ENCODE measurements at regions not wholly inside any gene's neighbourhood (a gene's known extent, or its start where the extent isn't known, plus 50 kb on each side); places are given as distances from the start of the nearest gene placed in this dataset.

DNA sequence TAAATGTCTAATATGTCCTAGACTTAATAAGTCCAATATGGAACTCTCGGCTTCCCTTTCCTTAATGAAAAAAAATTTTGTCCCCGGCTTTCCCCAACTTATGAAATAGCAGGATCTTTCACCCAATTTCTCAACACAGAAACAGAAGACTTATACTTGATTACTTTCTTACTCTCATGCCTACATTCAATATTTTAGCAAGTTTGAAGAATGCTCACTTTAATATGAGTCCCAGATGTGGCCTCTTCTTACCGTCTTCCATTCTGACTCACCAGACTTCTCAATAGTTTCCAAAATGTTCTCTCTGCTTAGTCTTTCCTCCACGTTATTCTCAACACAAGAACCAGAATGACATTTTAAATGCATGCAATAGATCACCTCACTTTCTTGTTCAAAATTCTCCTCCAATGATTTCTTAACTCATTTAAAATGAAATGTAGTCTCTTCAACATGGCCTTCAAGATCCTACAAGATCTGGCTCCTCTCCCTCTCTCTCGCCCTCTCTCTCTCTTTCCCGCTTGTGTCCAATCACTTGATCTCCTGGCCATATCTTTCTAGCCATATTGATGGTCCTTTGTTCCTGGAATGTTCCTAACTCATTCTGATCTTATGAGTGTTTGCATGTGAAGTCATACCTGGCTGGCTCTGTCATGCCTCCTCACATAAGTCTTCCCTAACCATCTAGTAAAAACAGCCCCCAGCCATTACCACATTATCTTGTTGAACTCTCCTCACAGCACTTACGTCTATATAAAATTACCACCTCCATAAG is 119.7 kb upstream of the FAM3C start:
- TF ChIP-seq, protein P1, sequence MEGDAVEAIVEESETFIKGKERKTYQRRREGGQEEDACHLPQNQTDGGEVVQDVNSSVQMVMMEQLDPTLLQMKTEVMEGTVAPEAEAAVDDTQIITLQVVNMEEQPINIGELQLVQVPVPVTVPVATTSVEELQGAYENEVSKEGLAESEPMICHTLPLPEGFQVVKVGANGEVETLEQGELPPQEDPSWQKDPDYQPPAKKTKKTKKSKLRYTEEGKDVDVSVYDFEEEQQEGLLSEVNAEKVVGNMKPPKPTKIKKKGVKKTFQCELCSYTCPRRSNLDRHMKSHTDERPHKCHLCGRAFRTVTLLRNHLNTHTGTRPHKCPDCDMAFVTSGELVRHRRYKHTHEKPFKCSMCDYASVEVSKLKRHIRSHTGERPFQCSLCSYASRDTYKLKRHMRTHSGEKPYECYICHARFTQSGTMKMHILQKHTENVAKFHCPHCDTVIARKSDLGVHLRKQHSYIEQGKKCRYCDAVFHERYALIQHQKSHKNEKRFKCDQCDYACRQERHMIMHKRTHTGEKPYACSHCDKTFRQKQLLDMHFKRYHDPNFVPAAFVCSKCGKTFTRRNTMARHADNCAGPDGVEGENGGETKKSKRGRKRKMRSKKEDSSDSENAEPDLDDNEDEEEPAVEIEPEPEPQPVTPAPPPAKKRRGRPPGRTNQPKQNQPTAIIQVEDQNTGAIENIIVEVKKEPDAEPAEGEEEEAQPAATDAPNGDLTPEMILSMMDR (IDR thresholded peaks at IDR 0.05): no peak
- TF ChIP-seq, protein P2, sequence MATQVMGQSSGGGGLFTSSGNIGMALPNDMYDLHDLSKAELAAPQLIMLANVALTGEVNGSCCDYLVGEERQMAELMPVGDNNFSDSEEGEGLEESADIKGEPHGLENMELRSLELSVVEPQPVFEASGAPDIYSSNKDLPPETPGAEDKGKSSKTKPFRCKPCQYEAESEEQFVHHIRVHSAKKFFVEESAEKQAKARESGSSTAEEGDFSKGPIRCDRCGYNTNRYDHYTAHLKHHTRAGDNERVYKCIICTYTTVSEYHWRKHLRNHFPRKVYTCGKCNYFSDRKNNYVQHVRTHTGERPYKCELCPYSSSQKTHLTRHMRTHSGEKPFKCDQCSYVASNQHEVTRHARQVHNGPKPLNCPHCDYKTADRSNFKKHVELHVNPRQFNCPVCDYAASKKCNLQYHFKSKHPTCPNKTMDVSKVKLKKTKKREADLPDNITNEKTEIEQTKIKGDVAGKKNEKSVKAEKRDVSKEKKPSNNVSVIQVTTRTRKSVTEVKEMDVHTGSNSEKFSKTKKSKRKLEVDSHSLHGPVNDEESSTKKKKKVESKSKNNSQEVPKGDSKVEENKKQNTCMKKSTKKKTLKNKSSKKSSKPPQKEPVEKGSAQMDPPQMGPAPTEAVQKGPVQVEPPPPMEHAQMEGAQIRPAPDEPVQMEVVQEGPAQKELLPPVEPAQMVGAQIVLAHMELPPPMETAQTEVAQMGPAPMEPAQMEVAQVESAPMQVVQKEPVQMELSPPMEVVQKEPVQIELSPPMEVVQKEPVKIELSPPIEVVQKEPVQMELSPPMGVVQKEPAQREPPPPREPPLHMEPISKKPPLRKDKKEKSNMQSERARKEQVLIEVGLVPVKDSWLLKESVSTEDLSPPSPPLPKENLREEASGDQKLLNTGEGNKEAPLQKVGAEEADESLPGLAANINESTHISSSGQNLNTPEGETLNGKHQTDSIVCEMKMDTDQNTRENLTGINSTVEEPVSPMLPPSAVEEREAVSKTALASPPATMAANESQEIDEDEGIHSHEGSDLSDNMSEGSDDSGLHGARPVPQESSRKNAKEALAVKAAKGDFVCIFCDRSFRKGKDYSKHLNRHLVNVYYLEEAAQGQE (IDR thresholded peaks at IDR 0.05; ENCODE audit: insufficient read depth in 1 of 2, low read depth in 2 of 2, low read length in 1 of 2): no peak
- no peak for TF ChIP-seq POLR2AphosphoS5 (IDR thresholded peaks at IDR 0.05; ENCODE audit: low read depth, low read length)
